GM12872 (cell line): ENCODE measurements at regions not wholly inside any gene's neighbourhood (a gene's known extent, or its start where the extent isn't known, plus 50 kb on each side); places are given as distances from the start of the nearest gene placed in this dataset.

ENCODE experiments used
- CTCF ChIP-seq: IDR thresholded peaks from 3 replicates; pipeline ENCODE4 v1.5.1; 2011; ENCODE audit warnings: low read depth, mild to moderate bottlenecking, low read length, moderate library complexity; ENCODE audit not compliant: insufficient read depth

GRCh38 chr2:122519821-122520611, 764.6 kb downstream of the TSN start:
- TF ChIP-seq CTCF: no peak

- TF ChIP-seq CTCF: no peak
Measured at GRCh38 chr2:122523143-122523542, 767.7 kb downstream of the TSN start.

- no peak for TF ChIP-seq CTCF
Measured at GRCh38 chr2:122523981-122524380, 768.5 kb downstream of the TSN start.

- no peak for TF ChIP-seq CTCF
Measured at GRCh38 chr2:122525336-122525735, 769.9 kb downstream of the TSN start.

- no peak for TF ChIP-seq CTCF
Measured at GRCh38 chr2:122528061-122528460, 772.6 kb downstream of the TSN start.

- TF ChIP-seq CTCF: no peak
Measured at GRCh38 chr2:122528958-122529705, 773.7 kb downstream of the TSN start.

GRCh38 chr2:122530814-122531213, 775.4 kb downstream of the TSN start:
- TF ChIP-seq CTCF: no peak
